ENCODE measurements at regions not wholly inside any gene's neighbourhood (a gene's known extent, or its start where the extent isn't known, plus 50 kb on each side); places are given as distances from the start of the nearest gene placed in this dataset.

GRCh38 chr7:68793513-68793912 is 804.8 kb upstream of the AUTS2 start:
- TF ChIP-seq, protein P1, sequence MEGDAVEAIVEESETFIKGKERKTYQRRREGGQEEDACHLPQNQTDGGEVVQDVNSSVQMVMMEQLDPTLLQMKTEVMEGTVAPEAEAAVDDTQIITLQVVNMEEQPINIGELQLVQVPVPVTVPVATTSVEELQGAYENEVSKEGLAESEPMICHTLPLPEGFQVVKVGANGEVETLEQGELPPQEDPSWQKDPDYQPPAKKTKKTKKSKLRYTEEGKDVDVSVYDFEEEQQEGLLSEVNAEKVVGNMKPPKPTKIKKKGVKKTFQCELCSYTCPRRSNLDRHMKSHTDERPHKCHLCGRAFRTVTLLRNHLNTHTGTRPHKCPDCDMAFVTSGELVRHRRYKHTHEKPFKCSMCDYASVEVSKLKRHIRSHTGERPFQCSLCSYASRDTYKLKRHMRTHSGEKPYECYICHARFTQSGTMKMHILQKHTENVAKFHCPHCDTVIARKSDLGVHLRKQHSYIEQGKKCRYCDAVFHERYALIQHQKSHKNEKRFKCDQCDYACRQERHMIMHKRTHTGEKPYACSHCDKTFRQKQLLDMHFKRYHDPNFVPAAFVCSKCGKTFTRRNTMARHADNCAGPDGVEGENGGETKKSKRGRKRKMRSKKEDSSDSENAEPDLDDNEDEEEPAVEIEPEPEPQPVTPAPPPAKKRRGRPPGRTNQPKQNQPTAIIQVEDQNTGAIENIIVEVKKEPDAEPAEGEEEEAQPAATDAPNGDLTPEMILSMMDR (IDR thresholded peaks at IDR 0.05; ENCODE audit: low read depth, low read length, missing control alignments): no peak
- Histone ChIP-seq H3K27me3 (replicated peaks) (no peaks in the 10 kb centered on the region), H3K36me3 (replicated peaks) (no peaks in the 10 kb centered on the region), H3K27ac (no peak overlapping the region), H3K4me3 (ENCODE audit: low read depth, low read length) (no peak overlapping the region)
- DNase-seq: no peak
- in situ Hi-C loops (cut with HindIII; ENCODE audit: low pct_ligation_motif_present, low sequenced_read_pairs): no loop called here

- in situ Hi-C loops (cut with HindIII; ENCODE audit: low pct_ligation_motif_present, low sequenced_read_pairs): no loop called here
Observed at GRCh38 chr7:68800316-68800715, 798.0 kb upstream of the AUTS2 start.

GRCh38 chr7:68805159-68805558 is 793.1 kb upstream of the AUTS2 start:
- TF ChIP-seq, protein P1 (IDR thresholded peaks at IDR 0.05; ENCODE audit: low read depth, low read length, missing control alignments): no peak
- in situ Hi-C loops (cut with HindIII; ENCODE audit: low pct_ligation_motif_present, low sequenced_read_pairs): no loop called here
- Histone ChIP-seq H3K36me3 (replicated peaks) (no peaks in the 10 kb centered on the region), H3K27me3 (replicated peaks) (no peaks in the 10 kb centered on the region), H3K4me3 (ENCODE audit: low read depth, low read length) (no peak overlapping the region), H3K27ac (no peak overlapping the region)
- DNase-seq: no peak

More at GRCh38 chr7:68800316-68800715, 798.0 kb upstream of the AUTS2 start:
- no peak for DNase-seq
- H3K27ac ChIP-seq: no peak overlapping the region
- no peaks in the 10 kb centered on the region for H3K36me3 ChIP-seq (replicated peaks)
- H3K27me3 ChIP-seq (replicated peaks): no peaks in the 10 kb centered on the region
- H3K4me3 ChIP-seq (ENCODE audit: low read depth, low read length): no peak overlapping the region
- TF ChIP-seq, protein P1 (IDR thresholded peaks at IDR 0.05; ENCODE audit: low read depth, low read length, missing control alignments): no peak

DNA sequence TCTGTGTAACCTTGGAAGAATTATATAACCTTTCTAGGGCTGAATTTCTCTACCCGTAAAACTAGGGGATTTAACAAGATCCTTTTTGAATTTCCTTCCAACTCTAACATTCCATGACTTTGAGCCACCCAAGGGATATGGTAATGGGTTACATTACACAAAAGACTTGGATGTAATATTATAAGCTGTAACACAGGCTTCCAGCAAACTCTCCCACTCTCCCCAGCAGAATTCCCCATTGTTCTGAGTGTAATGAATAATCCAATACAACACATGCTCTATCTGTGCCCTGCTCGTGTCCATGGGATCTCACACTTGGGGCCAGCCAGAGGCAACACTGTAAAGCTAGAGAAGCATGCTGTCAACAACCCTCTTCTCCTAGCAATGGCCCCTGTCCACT is 790.6 kb upstream of the AUTS2 start:
- in situ Hi-C loops (cut with HindIII; ENCODE audit: low pct_ligation_motif_present, low sequenced_read_pairs): no loop called here
- no peak for DNase-seq
- TF ChIP-seq, protein P1 (IDR thresholded peaks at IDR 0.05; ENCODE audit: low read depth, low read length, missing control alignments): no peak
- Histone ChIP-seq H3K27ac (no peak overlapping the region), H3K36me3 (replicated peaks) (no peaks in the 10 kb centered on the region), H3K27me3 (replicated peaks) (no peaks in the 10 kb centered on the region), H3K4me3 (ENCODE audit: low read depth, low read length) (no peak overlapping the region)

DNA sequence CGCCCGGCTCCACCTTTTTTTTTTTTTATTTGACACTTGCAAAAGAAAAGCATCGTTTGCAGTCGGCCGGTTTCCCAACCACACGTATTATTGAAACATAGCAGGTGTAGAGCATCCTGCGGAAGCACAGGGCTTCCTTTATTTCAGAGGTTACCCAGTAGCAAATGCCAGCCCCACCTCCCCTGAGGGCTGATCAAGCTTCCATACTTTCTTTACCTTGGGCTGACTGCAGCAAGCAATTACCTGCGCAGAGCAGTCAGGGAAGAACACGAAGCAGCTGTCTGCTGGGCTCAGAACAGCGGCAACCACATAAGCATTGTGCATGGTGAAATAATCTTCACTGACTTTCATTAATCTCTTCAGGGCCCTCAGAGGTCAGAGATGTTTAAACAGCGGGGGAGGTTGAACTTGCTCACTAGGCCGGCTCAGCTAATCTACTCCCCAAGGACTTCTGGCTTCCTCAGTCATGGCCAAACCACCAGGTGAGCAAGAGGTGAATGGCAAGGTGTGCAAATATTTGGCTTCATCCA is 784.7 kb upstream of the AUTS2 start:
- no peak for DNase-seq
- TF ChIP-seq, protein P1 (IDR thresholded peaks at IDR 0.05; ENCODE audit: low read depth, low read length, missing control alignments): no peak
- H3K27me3 ChIP-seq (replicated peaks): no peaks in the 10 kb centered on the region
- no peak overlapping the region for H3K27ac ChIP-seq
- H3K36me3 ChIP-seq (replicated peaks): no peaks in the 10 kb centered on the region
- no peak overlapping the region for H3K4me3 ChIP-seq (ENCODE audit: low read depth, low read length)
- in situ Hi-C loops (cut with HindIII; ENCODE audit: low pct_ligation_motif_present, low sequenced_read_pairs): no loop called here

GRCh38 chr7:68816491-68816890 is 781.8 kb upstream of the AUTS2 start:
- Histone ChIP-seq H3K27me3 (replicated peaks) (no peaks in the 10 kb centered on the region), H3K4me3 (ENCODE audit: low read depth, low read length) (no peak overlapping the region), H3K27ac (no peak overlapping the region), H3K36me3 (replicated peaks) (no peaks in the 10 kb centered on the region)
- no peak for DNase-seq
- TF ChIP-seq, protein P1 (IDR thresholded peaks at IDR 0.05; ENCODE audit: low read depth, low read length, missing control alignments): no peak
- in situ Hi-C loops (cut with HindIII; ENCODE audit: low pct_ligation_motif_present, low sequenced_read_pairs): no loop called here
